Medulla oblongata (tissue), 1 donor: ENCODE measurements at regions not wholly inside any gene's neighbourhood (a gene's known extent, or its start where the extent isn't known, plus 50 kb on each side); places are given as distances from the start of the nearest gene placed in this dataset.
"Not testable (repeated sequence)": the region's sequence is repeated elsewhere in the genome, so short reads cannot be mapped to it uniquely, and the experiment has no call there.

ENCODE experiments used
- DNase-seq: peaks from one replicate; pipeline ENCODE4 v3.0.0-alpha.2; 2015; ENCODE audit errors: extremely low spot score

- DNase-seq, result no peak
Observed at GRCh38 chr15:91356083-91356482, 256.0 kb downstream of the SV2B start.

GRCh38 chr15:91357011-91357410 lies 257.0 kb downstream of the SV2B start:
- no peak for DNase-seq

- no peak for DNase-seq
Observed at GRCh38 chr15:91357486-91357885, 257.4 kb downstream of the SV2B start.

DNA sequence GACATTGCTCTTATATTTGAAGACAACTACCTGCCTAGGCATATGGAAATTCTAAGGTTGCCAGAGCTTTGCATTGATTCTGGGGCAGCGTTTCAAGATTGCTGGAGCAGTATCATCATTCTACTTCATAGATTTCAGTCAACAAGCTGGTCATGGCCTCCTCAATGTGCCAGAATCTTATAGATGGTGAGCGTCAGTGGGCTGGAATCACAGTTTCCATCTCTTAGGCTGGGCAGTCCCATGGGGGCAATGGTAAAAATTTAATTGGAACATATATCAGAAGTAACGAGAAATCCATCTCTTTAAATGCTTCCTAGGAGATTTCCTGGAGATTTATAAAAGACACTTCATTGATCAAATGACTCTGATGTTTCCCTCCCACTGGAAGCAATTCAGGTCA lies 258.3 kb downstream of the SV2B start:
- no peak for DNase-seq

GRCh38 chr15:91361696-91362095 lies 261.6 kb downstream of the SV2B start:
- peak; percentile 12 for DNase-seq

DNA sequence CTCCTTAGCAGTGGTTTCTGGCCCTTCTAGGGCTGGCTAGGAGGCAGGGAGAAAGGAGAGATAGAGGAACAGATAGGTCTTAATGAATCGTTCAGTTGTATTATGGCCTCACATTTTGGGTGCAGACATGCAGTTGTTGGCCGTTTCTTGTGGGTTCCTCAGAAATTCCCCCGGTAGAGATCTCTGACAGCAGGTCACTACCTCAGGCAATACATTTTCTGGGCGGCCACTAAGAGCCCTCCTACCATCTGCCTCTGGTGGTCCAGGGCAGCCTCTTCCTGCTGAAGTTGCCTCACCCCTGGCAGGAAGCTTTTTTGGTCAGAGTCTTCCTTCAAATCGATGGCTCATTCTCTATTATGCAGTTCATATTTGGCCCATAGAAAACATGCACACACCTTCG lies 266.1 kb downstream of the SV2B start:
- no peak for DNase-seq

GRCh38 chr15:91368611-91369010 lies 268.6 kb downstream of the SV2B start:
- DNase-seq, result no peak

- DNase-seq, result no peak
Observed at GRCh38 chr15:91369823-91370222, 269.8 kb downstream of the SV2B start.

DNA sequence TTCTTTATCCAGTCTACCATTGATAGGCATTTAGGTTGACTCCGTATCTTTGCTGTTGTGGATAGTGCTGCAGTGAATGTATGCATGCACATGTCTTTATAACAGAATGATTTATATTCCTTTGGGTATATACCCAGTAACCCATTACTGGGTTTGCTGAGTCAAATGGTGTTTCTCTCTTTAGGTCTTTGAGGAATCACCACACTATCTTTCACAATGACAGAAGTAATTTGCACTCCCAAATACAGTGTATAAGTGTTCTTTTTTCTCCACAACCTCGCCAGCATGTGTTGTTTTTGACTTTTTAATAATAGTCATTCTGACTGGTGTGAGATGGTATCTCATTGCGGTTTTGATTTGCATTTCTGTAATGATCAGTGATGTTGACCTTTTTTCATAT lies 271.3 kb downstream of the SV2B start:
- not testable (repeated sequence) for DNase-seq

DNA sequence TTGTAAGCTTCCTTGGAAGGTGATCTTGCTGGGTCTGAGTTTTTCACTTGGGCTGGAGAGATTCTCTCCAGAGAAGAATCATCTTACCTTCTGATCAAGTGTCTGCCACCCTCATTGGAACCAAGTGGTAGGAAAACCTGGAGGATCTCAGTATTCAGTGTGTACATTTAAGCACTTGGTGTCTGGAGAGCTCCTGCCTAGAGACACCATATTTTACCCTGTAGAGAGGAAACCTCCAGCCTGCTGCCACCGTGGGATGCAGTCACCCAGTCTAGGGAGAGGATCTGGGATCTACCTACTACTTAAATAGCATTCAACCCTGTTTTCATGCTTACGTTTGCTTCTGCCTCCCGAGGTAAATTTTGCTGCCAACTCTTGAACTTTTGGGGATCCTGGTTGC lies 274.3 kb downstream of the SV2B start:
- DNase-seq, result no peak

DNA sequence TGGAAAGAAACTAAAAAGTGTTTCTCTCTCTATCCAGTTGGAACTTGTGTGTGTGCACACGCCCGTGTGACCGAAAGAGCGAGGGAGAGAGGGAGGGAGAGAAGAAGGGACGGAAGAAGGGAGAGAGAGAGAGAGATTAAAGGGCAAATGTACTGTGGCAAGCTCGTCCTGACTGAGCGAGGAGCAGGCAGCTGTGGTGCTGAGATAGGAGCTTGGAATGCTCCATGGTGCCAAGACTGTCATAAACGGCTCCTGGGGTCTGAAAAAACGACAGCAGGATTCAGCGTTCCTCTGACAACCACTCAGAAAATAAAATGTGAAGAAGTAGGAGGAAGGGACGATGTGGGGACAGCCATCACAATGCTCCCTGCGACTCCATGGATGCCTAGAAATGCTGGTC lies 276.0 kb downstream of the SV2B start:
- no peak for DNase-seq

- no peak for DNase-seq
Observed at GRCh38 chr15:91380114-91380513, 280.1 kb downstream of the SV2B start.

- no peak for DNase-seq
Observed at GRCh38 chr15:91383532-91383931, 283.5 kb downstream of the SV2B start.

DNA sequence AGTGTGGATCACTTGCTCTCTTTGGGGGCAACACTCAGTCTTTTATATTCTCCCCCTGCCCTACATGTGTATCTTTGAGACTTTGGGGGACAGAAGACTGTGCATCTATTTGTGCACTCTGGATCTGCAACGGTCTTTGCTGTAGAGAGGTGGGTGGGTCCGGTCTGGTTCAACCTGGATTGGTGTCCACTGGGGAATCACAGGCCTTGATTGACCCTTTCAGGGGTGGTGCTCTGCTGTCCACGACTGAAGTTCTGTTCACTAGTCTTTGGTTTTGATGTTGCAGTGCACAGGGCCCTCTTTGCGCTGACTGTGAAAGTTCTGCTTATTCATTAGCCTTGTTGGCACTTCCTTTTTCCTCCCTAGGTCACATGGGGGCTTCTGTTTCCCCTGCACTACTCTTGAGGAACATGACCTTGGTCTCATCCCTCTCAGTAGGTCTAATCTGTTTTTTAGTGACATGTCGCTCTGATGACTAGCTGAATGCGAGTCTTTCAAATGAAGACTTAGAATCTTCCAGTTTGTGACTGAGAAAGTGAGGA lies 284.2 kb downstream of the SV2B start:
- no peak for DNase-seq

GRCh38 chr15:91385311-91385710 lies 285.3 kb downstream of the SV2B start:
- no peak for DNase-seq

DNA sequence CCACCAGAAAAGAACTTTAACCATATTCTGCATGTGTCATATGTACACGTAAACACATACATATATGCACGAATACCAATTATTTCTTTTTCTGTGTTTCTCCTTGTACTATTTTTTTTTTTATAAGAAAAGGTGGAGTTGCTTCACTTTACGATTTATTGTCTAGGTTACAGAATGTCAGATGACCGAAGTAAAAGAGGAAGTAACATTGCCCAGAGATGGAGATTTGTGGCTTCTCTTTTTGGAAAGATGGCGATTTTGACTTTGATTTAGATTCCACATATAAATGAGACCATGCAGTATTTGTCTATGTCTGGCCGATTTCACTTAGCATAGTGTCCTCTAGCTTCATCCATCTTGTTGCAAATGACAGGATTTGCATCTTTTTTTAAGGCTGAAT lies 293.1 kb downstream of the SV2B start:
- no peak for DNase-seq

DNA sequence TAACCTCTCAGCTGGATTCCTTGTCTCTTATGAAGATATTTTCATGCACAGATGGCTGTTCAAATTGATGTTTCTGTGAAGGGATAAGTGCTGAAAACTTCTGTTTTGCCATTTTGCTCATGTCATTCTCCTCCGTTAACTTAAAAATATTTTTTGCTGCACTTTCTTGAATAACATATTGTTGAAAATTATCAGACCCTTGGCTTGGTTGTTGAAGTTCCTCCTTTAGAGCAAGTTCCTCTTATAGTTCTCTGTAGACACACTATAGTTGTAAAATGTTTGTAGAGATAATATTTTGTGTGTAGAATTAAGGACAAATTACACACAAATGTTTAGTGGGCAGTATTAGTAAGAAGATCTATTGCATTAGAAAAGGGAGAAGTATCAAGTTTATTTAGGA lies 300.4 kb downstream of the SV2B start:
- no peak for DNase-seq

- DNase-seq, result no peak
Observed at GRCh38 chr15:91407269-91407889, 307.3 kb downstream of the SV2B start.

DNA sequence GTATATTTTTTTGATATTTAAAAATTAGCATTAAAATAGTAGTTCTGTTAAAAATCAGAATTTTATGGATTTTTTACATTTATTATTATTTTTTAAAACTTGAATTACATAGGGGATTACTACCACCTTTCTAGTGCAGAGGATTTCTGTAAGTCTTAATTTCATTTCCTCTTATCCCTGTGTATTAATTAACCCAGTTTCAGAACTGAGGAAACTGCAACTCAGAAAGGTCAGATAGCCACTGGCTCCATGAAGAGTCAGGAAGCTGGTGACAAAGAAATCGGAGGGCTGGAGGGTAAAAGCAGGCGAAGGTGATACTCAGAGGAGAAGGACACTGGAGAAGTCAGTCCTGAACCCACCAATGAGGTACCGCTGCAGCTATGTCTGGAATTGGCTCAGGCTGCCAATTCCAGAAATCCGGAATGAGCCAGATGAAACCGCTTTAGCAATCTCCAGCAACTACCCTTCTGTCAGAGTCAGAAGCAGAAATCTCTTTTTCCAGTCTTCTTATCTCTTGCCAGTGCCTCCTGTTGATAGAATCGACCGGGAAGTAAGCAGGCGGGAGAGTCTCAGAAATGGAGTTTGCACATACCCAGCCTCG lies 308.5 kb downstream of the SV2B start:
- no peak for DNase-seq

DNA sequence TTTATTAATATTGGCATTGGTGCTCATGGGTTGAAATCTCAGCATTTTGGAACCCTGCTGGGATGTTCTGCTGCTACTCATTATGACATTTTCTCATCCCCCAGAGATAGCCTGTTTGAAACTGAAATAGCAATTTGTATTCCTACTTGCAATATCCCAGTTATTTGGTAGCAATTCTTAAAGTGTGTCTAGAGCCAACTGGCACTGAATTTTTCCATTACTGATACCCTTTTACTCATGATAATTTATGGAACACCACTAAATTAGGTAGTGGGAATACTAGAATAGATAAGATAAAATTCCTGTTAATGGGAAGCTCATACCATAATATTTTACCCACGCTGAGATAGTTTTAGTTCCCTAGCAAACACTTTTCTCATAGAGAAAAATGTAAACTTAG lies 309.3 kb downstream of the SV2B start:
- DNase-seq, result no peak

- DNase-seq, result no peak
Observed at GRCh38 chr15:91411586-91411985, 311.5 kb downstream of the SV2B start.

- DNase-seq, result no peak
Observed at GRCh38 chr15:91412138-91412928, 312.3 kb downstream of the SV2B start.

DNA sequence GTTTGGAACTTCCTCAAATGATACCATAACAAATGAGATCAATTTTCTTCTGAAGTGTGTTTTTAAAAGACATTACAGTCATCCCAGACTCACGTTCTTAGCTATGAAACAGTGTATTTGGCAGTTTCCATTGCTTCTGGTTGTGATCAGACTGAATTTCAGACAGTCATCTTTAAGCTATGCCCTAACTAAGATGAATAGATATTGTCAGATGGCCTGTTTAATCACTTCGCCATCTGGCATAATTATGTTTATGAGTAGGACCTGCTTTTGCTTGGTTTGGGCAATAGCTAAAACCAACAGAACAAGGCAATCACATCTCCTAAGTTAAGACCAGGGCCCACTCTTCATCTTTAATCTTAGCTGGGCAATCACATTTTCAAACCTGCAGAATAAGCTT lies 313.1 kb downstream of the SV2B start:
- no peak for DNase-seq
